ENCODE measurements at regions not wholly inside any gene's neighbourhood (a gene's known extent, or its start where the extent isn't known, plus 50 kb on each side); places are given as distances from the start of the nearest gene placed in this dataset.

GRCh38 chr5:116998024-116998423, 423.4 kb upstream of the SEMA6A start:
- DNase-seq (ENCODE audit: low read depth in 1 of 2, low spot score in 1 of 2), result no peak
- CTCF ChIA-PET, result no interaction called here
- WGBS (ENCODE audit: missing lambda C conversion rate), result 29% methylated on average over 7 of the region's 13 CpGs

GRCh38 chr5:116992681-116993080, 418.1 kb upstream of the SEMA6A start:
- Histone ChIP-seq H3K9me3 (no peaks in the 10 kb centered on the region), H3K4me2 (no peak overlapping the region), H3K4me1 (no peaks in the 10 kb centered on the region), H3K4me3 (no peak overlapping the region), H3K27ac (no peak overlapping the region)
- TF ChIP-seq ZFP36 (IDR thresholded peaks at IDR 0.05; ENCODE audit: borderline replicate concordance, partially characterized antibody) (no peak), RCOR1 (IDR thresholded peaks at IDR 0.05; ENCODE audit: low read depth, low read length) (no peak), NPAS2 (CRISPR knock-in tag; IDR thresholded peaks at IDR 0.05; ENCODE audit: borderline replicate concordance) (no peak), KDM5A (IDR thresholded peaks at IDR 0.05) (no peak), SMC3 (IDR thresholded peaks at IDR 0.05) (no peak), POLR2AphosphoS2 (conservative IDR thresholded peaks at IDR 0.05; ENCODE audit: low read length) (no peak), RNF2 (IDR thresholded peaks at IDR 0.05; ENCODE audit: borderline replicate concordance, low read depth) (no peak), NFE2L2 (conservative IDR thresholded peaks at IDR 0.05; ENCODE audit: low read length) (no peak), EHF (CRISPR knock-in tag; IDR thresholded peaks at IDR 0.05) (no peak), HOXA7 (CRISPR knock-in tag; IDR thresholded peaks at IDR 0.05) (no peak), GATA3 (IDR thresholded peaks at IDR 0.05; ENCODE audit: borderline replicate concordance) (no peak), ZSCAN20 (CRISPR knock-in tag; IDR thresholded peaks at IDR 0.05) (no peak), HOXB13 (CRISPR knock-in tag; IDR thresholded peaks at IDR 0.05; ENCODE audit: low read depth) (no peak), CHD2 (IDR thresholded peaks at IDR 0.05; ENCODE audit: low read length, partially characterized antibody) (no peak)
- DNase-seq (ENCODE audit: low read depth in 1 of 2, low spot score in 1 of 2) (no peak), ATAC-seq (no peak), FAIRE-seq (no peak)
- CTCF ChIA-PET, result no interaction called here
- WGBS (ENCODE audit: missing lambda C conversion rate), result 2% methylated on average over 2 of the region's 2 CpGs
- POLR2A ChIA-PET, result no interaction called here

More at GRCh38 chr5:116998024-116998423, 423.4 kb upstream of the SEMA6A start:
- Histone ChIP-seq H3K4me3 (no peak overlapping the region), H3K4me2 (no peak overlapping the region), H3K4me1 (no peaks in the 10 kb centered on the region), H3K27ac (no peak overlapping the region), H3K9me3 (no peaks in the 10 kb centered on the region; the same call in 2 of the 3 replicates)
- no peak for FAIRE-seq
- POLR2A ChIA-PET, result no interaction called here
- ATAC-seq, result no peak
- no peak for TF ChIP-seq USF2 (IDR thresholded peaks at IDR 0.05)

- no peaks in the 10 kb centered on the region for H3K4me1 ChIP-seq
- H3K4me3 ChIP-seq, result no peak overlapping the region
- no peak overlapping the region for H3K4me2 ChIP-seq
- H3K27ac ChIP-seq, result no peak overlapping the region
- no peaks in the 10 kb centered on the region for H3K9me3 ChIP-seq
- WGBS (ENCODE audit: missing lambda C conversion rate), result 27% methylated on average over 3 of the region's 3 CpGs
- POLR2A ChIA-PET, result no interaction called here
- no peak for DNase-seq (ENCODE audit: low read depth in 1 of 2, low spot score in 1 of 2)
- no peak for ATAC-seq
- no peak for FAIRE-seq
- CTCF ChIA-PET, result no interaction called here
- TF ChIP-seq RNF2 (IDR thresholded peaks at IDR 0.05; ENCODE audit: borderline replicate concordance, low read depth) (no peak), ELK1 (IDR thresholded peaks at IDR 0.05; ENCODE audit: low read depth, low read length) (no peak), BCL3 (IDR thresholded peaks at IDR 0.05) (no peak), PBX3 (IDR thresholded peaks at IDR 0.05) (no peak), ESRRA (IDR thresholded peaks at IDR 0.05; ENCODE audit: borderline replicate concordance, low read length) (no peak), MAFK (IDR thresholded peaks at IDR 0.05; ENCODE audit: partially characterized antibody) (no peak), CHD4 (IDR thresholded peaks at IDR 0.05; ENCODE audit: borderline replicate concordance) (no peak), MAZ (IDR thresholded peaks at IDR 0.05; ENCODE audit: borderline replicate concordance, low read depth, low read length) (no peak), SMC3 (IDR thresholded peaks at IDR 0.05) (no peak), MAX (IDR thresholded peaks at IDR 0.05) (no peak), FOXS1 (CRISPR knock-in tag; IDR thresholded peaks at IDR 0.05) (no peak), CTCF (IDR thresholded peaks at IDR 0.05) (no peak), FOSB (CRISPR knock-in tag; IDR thresholded peaks at IDR 0.05) (no peak), POLR2A (IDR thresholded peaks at IDR 0.05; ENCODE audit: low read length) (no peak), PHF8 (IDR thresholded peaks at IDR 0.05; ENCODE audit: borderline replicate concordance, low read depth) (no peak), TP53 (CRISPR knock-in tag; IDR thresholded peaks at IDR 0.05) (no peak), NR3C1 (IDR thresholded peaks at IDR 0.05) (no peak), HOXA7 (CRISPR knock-in tag; IDR thresholded peaks at IDR 0.05) (no peak), RFX5 (IDR thresholded peaks at IDR 0.05) (no peak)
Measured at GRCh38 chr5:116989995-116990394, 415.4 kb upstream of the SEMA6A start.
